A549 (cell line): ENCODE measurements at regions not wholly inside any gene's neighbourhood (a gene's known extent, or its start where the extent isn't known, plus 50 kb on each side); places are given as distances from the start of the nearest gene placed in this dataset.

ENCODE experiments used
- BHLHE40 ChIP-seq: IDR thresholded peaks from 2 replicates; pipeline ENCODE4 v1.6.1; 2012; ENCODE audit warnings: low read depth, low read length, inconsistent platforms
- CTCF ChIP-seq: fragments of >200 bp; sonication (Bioruptor Twin); formaldehyde crosslinking; IDR thresholded peaks from 3 replicates; pipeline ENCODE4 v1.5.1; 2016
- EHMT2 ChIP-seq: fragments of 200-600 bp; sonication (generic); IDR thresholded peaks from 2 replicates; pipeline ENCODE4 v1.6.1; 2016; ENCODE audit warnings: antibody characterized with exemption, low read depth, mild to moderate bottlenecking, moderate library complexity
- EP300 ChIP-seq, 2 experiments: fragments of >200 bp; sonication (Bioruptor Twin); formaldehyde crosslinking; IDR thresholded peaks; 2 replicates in 1 of 2; 3 replicates in 1 of 2; pipeline ENCODE4 v1.6.1; 2016 to 2017
- HMGXB4 ChIP-seq: fragments of 250-450 bp; sonication (Bioruptor Pico); IDR thresholded peaks from 2 replicates; pipeline ENCODE4 v1.5.0; 2021; ENCODE audit warnings: mild to moderate bottlenecking, moderate library complexity, borderline replicate concordance
- JUNB ChIP-seq: fragments of >200 bp; sonication (Bioruptor Twin); formaldehyde crosslinking; IDR thresholded peaks from 2 replicates; pipeline ENCODE4 v1.6.1; 2016
- KDM1A ChIP-seq: fragments of 200-600 bp; sonication (generic); IDR thresholded peaks from 2 replicates; pipeline ENCODE4 v1.6.1; 2016; ENCODE audit warnings: low read depth, mild to moderate bottlenecking
- KDM5A ChIP-seq: fragments of 200-600 bp; sonication (generic); IDR thresholded peaks from 2 replicates; pipeline ENCODE4 v1.6.1; 2016; ENCODE audit warnings: antibody characterized with exemption, mild to moderate bottlenecking
- MAX ChIP-seq: IDR thresholded peaks from 2 replicates; pipeline ENCODE4 v1.6.1; 2012
- POLR2A ChIP-seq: IDR thresholded peaks from 2 replicates; pipeline ENCODE4 v1.6.1; 2012; ENCODE audit warnings: mild to moderate bottlenecking, low read length

GRCh38 chr12:67370979-67371378, 101.8 kb downstream of the CAND1 start:
- TF ChIP-seq CTCF (no peak), EHMT2 (no peak), KDM5A (no peak), MAX (no peak), JUNB (no peak), EP300 (IDR thresholded peaks at IDR 0.05) (no peak), POLR2A (no peak), HMGXB4 (CRISPR knock-in tag) (no peak), KDM1A (no peak), BHLHE40 (no peak)
